T-helper 9 cell (primary cell): ENCODE measurements at regions not wholly inside any gene's neighbourhood (a gene's known extent, or its start where the extent isn't known, plus 50 kb on each side); places are given as distances from the start of the nearest gene placed in this dataset.

ENCODE experiments used
- DNase-seq: peaks from one replicate; pipeline ENCODE4 v3.0.0-alpha.2; 2020

- no peak for DNase-seq
Observed at GRCh38 chr5:110082194-110082593, 392.5 kb downstream of the MAN2A1 start.

- DNase-seq: no peak
Observed at GRCh38 chr5:110082863-110083262, 393.1 kb downstream of the MAN2A1 start.

GRCh38 chr5:110085826-110086225, 396.1 kb downstream of the MAN2A1 start:
- no peak for DNase-seq

GRCh38 chr5:110086658-110087388, 397.1 kb downstream of the MAN2A1 start:
- DNase-seq: no peak

- no peak for DNase-seq
Observed at GRCh38 chr5:110087829-110088228, 398.1 kb downstream of the MAN2A1 start.

GRCh38 chr5:110088676-110089436, 399.1 kb downstream of the MAN2A1 start:
- DNase-seq: no peak

- no peak for DNase-seq
Observed at GRCh38 chr5:110092955-110093785, 403.4 kb downstream of the MAN2A1 start.

- no peak for DNase-seq
Observed at GRCh38 chr5:110094109-110094508, 404.4 kb downstream of the MAN2A1 start.

- DNase-seq: no peak
Observed at GRCh38 chr5:110094548-110094947, 404.8 kb downstream of the MAN2A1 start.

GRCh38 chr5:110096419-110096818, 406.7 kb downstream of the MAN2A1 start:
- DNase-seq: no peak

GRCh38 chr5:110099572-110099971, 409.8 kb downstream of the MAN2A1 start:
- DNase-seq: no peak

GRCh38 chr5:110103081-110103480, 413.4 kb downstream of the MAN2A1 start:
- no peak for DNase-seq

GRCh38 chr5:110104060-110104725, 414.5 kb downstream of the MAN2A1 start:
- DNase-seq: no peak

GRCh38 chr5:110104726-110105669, 415.3 kb downstream of the MAN2A1 start:
- DNase-seq: no peak

GRCh38 chr5:110105692-110106091, 416.0 kb downstream of the MAN2A1 start:
- no peak for DNase-seq

GRCh38 chr5:110106750-110107149, 417.0 kb downstream of the MAN2A1 start:
- no peak for DNase-seq

- no peak for DNase-seq
Observed at GRCh38 chr5:110108520-110108919, 418.8 kb downstream of the MAN2A1 start.

GRCh38 chr5:110109667-110110066, 419.9 kb downstream of the MAN2A1 start:
- no peak for DNase-seq

GRCh38 chr5:110112348-110112747, 422.6 kb downstream of the MAN2A1 start:
- DNase-seq: no peak

- no peak for DNase-seq
Observed at GRCh38 chr5:110115503-110115902, 425.8 kb downstream of the MAN2A1 start.

- DNase-seq: no peak
Observed at GRCh38 chr5:110116539-110116938, 426.8 kb downstream of the MAN2A1 start.
